ENCODE measurements at regions not wholly inside any gene's neighbourhood (a gene's known extent, or its start where the extent isn't known, plus 50 kb on each side); places are given as distances from the start of the nearest gene placed in this dataset.

DNA sequence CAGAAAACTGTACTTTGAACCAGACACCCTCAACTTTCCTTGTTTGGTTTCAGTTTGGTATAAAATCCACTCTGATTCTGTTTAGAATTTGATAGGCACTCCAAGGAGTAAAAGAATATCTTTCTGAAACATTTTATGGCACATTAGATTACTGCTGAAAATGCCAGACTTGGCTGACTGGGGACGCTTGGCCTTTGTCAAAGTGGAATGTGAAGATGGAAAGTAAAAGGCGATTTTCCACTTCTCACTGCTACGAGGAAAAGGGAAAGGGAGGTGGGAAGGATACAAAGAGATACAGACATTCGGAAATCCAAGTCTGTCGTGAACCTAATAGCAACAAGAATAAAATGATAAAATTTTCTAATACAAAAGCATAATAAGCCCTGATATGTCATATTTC is 203.9 kb downstream of the DMRT2 start:
- TF ChIP-seq, protein P1, sequence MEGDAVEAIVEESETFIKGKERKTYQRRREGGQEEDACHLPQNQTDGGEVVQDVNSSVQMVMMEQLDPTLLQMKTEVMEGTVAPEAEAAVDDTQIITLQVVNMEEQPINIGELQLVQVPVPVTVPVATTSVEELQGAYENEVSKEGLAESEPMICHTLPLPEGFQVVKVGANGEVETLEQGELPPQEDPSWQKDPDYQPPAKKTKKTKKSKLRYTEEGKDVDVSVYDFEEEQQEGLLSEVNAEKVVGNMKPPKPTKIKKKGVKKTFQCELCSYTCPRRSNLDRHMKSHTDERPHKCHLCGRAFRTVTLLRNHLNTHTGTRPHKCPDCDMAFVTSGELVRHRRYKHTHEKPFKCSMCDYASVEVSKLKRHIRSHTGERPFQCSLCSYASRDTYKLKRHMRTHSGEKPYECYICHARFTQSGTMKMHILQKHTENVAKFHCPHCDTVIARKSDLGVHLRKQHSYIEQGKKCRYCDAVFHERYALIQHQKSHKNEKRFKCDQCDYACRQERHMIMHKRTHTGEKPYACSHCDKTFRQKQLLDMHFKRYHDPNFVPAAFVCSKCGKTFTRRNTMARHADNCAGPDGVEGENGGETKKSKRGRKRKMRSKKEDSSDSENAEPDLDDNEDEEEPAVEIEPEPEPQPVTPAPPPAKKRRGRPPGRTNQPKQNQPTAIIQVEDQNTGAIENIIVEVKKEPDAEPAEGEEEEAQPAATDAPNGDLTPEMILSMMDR (conservative IDR thresholded peaks at IDR 0.05 in 1 of 2, IDR thresholded peaks at IDR 0.05 in 1 of 2; ENCODE audit: low read depth in 1 of 2, low read length in 2 of 2): no peak
- TF ChIP-seq EZH2 (IDR thresholded peaks at IDR 0.05; ENCODE audit: low read length, missing control alignments): no peak

Data from fibroblast of lung (primary cell).